Heart left ventricle (tissue), 13 donors: ENCODE measurements at regions not wholly inside any gene's neighbourhood (a gene's known extent, or its start where the extent isn't known, plus 50 kb on each side); places are given as distances from the start of the nearest gene placed in this dataset.

Source experiments
- CTCF ChIP-seq, 12 donors: fragments of 200-600 bp; sonication (generic) in 4 of 12; IDR thresholded peaks; one replicate each; pipeline versions ENCODE4 v1.5.0 to v1.8.0; 2018 to 2022; ENCODE audit warnings: antibody characterized with exemption in 12 of 12, mild to moderate bottlenecking in 5 of 12
- POLR2A ChIP-seq, 2 donors: fragments of 450-650 bp; IDR thresholded peaks; one replicate each; pipeline ENCODE4 v1.6.1; 2017; ENCODE audit warnings: antibody characterized with exemption in 2 of 2, mild to moderate bottlenecking in 2 of 2, moderate library complexity in 2 of 2
- donor health status: ischemic (EF 13 %, LVEDD 7.1; RV severe dilation, severe dysfunction).
- donor health status: DM: no; HTN: yes; CAD: no.
- donor health status: DM: no; HTN: no; CAD: no.
- donor health status: ischemic (EF 25% LVEDD 6.9; RV normal size, moderate dysfunction).
- donor health status: ischemic (EF 25% LVEDD 5.7; RV mildly dilated, moderate dysfunction).
- donor health status: ischemic (EF 35%, LVEDD 5.7; RV mildly dilated, moderate dysfunction).
- donor health status: nonischemic (EF 11% LVEDD 7.7; RV severe dilation, severe dysfunction).
- donor health status: DM: yes; HTN: yes; CAD: no.
- donor health status: PGD.
- donor health status: ischemic (EF 29% LVEDD 5.4; RV normal size, mild dysfunction).
- donor health status: nonischemic (EF 23%, LVEDD 6.1; RV moderate dilation, normal function).

- TF ChIP-seq CTCF (IDR thresholded peaks at IDR 0.05), result no peak
- no peak for TF ChIP-seq POLR2A (IDR thresholded peaks at IDR 0.05)
Observed at GRCh38 chr2:88837511-88838160, 146.2 kb downstream of the RPIA start.
